Endothelial cell of umbilical vein (primary cell): ENCODE measurements at regions not wholly inside any gene's neighbourhood (a gene's known extent, or its start where the extent isn't known, plus 50 kb on each side); places are given as distances from the start of the nearest gene placed in this dataset.

Experiments
- CTCF ChIP-seq, 2 donors: IDR thresholded peaks; 1 replicate in 1 of 2; 2 replicates in 1 of 2; pipeline ENCODE4 v1.5.1; 2011; ENCODE audit warnings: low read length in 2 of 2, mild to moderate bottlenecking in 2 of 2, moderate library complexity in 2 of 2, control low read depth in 1 of 2, inconsistent platforms in 1 of 2, low read depth in 1 of 2; ENCODE audit not compliant: insufficient read depth in 1 of 2; ENCODE audit errors: extremely low read depth in 1 of 2
- MAX ChIP-seq: IDR thresholded peaks from 2 replicates; pipeline ENCODE4 v1.6.1; 2011; ENCODE audit not compliant: insufficient read depth, insufficient read length

GRCh38 chr1:209403921-209404320, 179.6 kb upstream of the CAMK1G start:
- no peak for TF ChIP-seq CTCF (IDR thresholded peaks at IDR 0.05; ENCODE audit: extremely low read depth in 1 of 2, insufficient read depth in 1 of 2, low read depth in 1 of 2, low read length in 2 of 2)
- no peak for TF ChIP-seq MAX
